Activated T-helper 1 cell treated with anti-CD3 and anti-CD28 coated beads, Interleukin-12 subunit alpha, Interleukin-12 subunit beta, Interleukin-2, Interleukin-4 antibody, amounts not matched to agents 30 ng/mL and 10 ng/mL and 1 ng/mL, durations not matched to agents 14 hours and 24 hours and 36 hours (primary cell): ENCODE measurements at regions not wholly inside any gene's neighbourhood (a gene's known extent, or its start where the extent isn't known, plus 50 kb on each side); places are given as distances from the start of the nearest gene placed in this dataset.

ENCODE experiments used
- DNase-seq: peaks from one replicate; pipeline ENCODE4 v3.0.0; 2021; ENCODE audit warnings: low spot score
- H3K27ac Mint-ChIP-seq: one replicate; pipeline ENCODE4 v1.8.0; 2021; ENCODE audit warnings: mild to moderate bottlenecking, mixed read lengths
- H3K27me3 Mint-ChIP-seq: one replicate; pipeline ENCODE4 v1.8.0; 2022; ENCODE audit warnings: mild to moderate bottlenecking, moderate library complexity, mixed read lengths; ENCODE audit not compliant: insufficient read depth
- H3K36me3 Mint-ChIP-seq: one replicate; pipeline ENCODE4 v1.8.0; 2021; ENCODE audit warnings: low read depth, mixed read lengths
- H3K4me1 Mint-ChIP-seq: one replicate; pipeline ENCODE4 v1.8.0; 2021; ENCODE audit warnings: low read depth, mixed read lengths
- H3K4me3 Mint-ChIP-seq: one replicate; pipeline ENCODE4 v1.8.0; 2021; ENCODE audit warnings: mild to moderate bottlenecking, moderate library complexity, mixed read lengths
- H3K9me3 Mint-ChIP-seq: one replicate; pipeline ENCODE4 v1.8.0; 2021; ENCODE audit warnings: mixed read lengths
- intact Hi-C: fragments of 100-400 bp; cut with micrococcal nuclease; formaldehyde crosslinking; loops from one replicate; pipeline ENCODE4 v1.15.1; 2024

GRCh38 chr4:57575426-57575825 is 465.2 kb upstream of the IGFBP7 start:
- H3K27me3 Mint-ChIP-seq: no peaks in the 10 kb centered on the region
- DNase-seq: no peak
- intact Hi-C loops: no loop called here
- H3K4me3 Mint-ChIP-seq: no peak overlapping the region
- peaks cover 6% of the 10 kb centered on the region for H3K9me3 Mint-ChIP-seq
- no peaks in the 10 kb centered on the region for H3K4me1 Mint-ChIP-seq
- H3K36me3 Mint-ChIP-seq: no peaks in the 10 kb centered on the region
- H3K27ac Mint-ChIP-seq: no peak overlapping the region

- Mint-ChIP-seq H3K27me3 (no peaks in the 10 kb centered on the region), H3K4me1 (no peaks in the 10 kb centered on the region), H3K9me3 (no peaks in the 10 kb centered on the region), H3K36me3 (no peaks in the 10 kb centered on the region), H3K4me3 (no peak overlapping the region), H3K27ac (no peak overlapping the region)
- no peak for DNase-seq
- intact Hi-C loops: no loop called here
Observed at GRCh38 chr4:57554556-57555092, 444.4 kb upstream of the IGFBP7 start.

GRCh38 chr4:57553728-57554127 is 443.5 kb upstream of the IGFBP7 start:
- intact Hi-C loops: no loop called here
- Mint-ChIP-seq H3K36me3 (no peaks in the 10 kb centered on the region), H3K9me3 (no peaks in the 10 kb centered on the region), H3K4me3 (no peak overlapping the region), H3K27me3 (no peaks in the 10 kb centered on the region), H3K27ac (no peak overlapping the region), H3K4me1 (no peaks in the 10 kb centered on the region)
- DNase-seq: no peak

GRCh38 chr4:57550198-57550597 is 440.0 kb upstream of the IGFBP7 start:
- Mint-ChIP-seq H3K9me3 (no peaks in the 10 kb centered on the region), H3K4me3 (no peak overlapping the region), H3K27ac (no peak overlapping the region), H3K27me3 (no peaks in the 10 kb centered on the region), H3K36me3 (no peaks in the 10 kb centered on the region), H3K4me1 (no peaks in the 10 kb centered on the region)
- intact Hi-C loops: no loop called here
- no peak for DNase-seq

- intact Hi-C loops: no loop called here
- Mint-ChIP-seq H3K27ac (no peak overlapping the region), H3K36me3 (no peaks in the 10 kb centered on the region), H3K27me3 (no peaks in the 10 kb centered on the region), H3K4me3 (no peak overlapping the region), H3K9me3 (no peaks in the 10 kb centered on the region), H3K4me1 (no peaks in the 10 kb centered on the region)
- no peak for DNase-seq
Observed at GRCh38 chr4:57548856-57549255, 438.7 kb upstream of the IGFBP7 start.

GRCh38 chr4:57544811-57545654 is 434.8 kb upstream of the IGFBP7 start:
- Mint-ChIP-seq H3K36me3 (no peaks in the 10 kb centered on the region), H3K27me3 (no peaks in the 10 kb centered on the region), H3K4me3 (no peak overlapping the region), H3K27ac (no peak overlapping the region), H3K4me1 (no peaks in the 10 kb centered on the region), H3K9me3 (no peaks in the 10 kb centered on the region)
- intact Hi-C loops: no loop called here
- DNase-seq: no peak

- no peaks in the 10 kb centered on the region for H3K36me3 Mint-ChIP-seq
Observed at GRCh38 chr4:57504797-57505530, 394.8 kb upstream of the IGFBP7 start.

GRCh38 chr4:57504139-57504538 is 394.0 kb upstream of the IGFBP7 start:
- Mint-ChIP-seq H3K27me3 (no peaks in the 10 kb centered on the region), H3K36me3 (no peaks in the 10 kb centered on the region), H3K27ac (no peak overlapping the region), H3K4me3 (no peak overlapping the region), H3K9me3 (peaks cover 5% of the 10 kb centered on the region), H3K4me1 (no peaks in the 10 kb centered on the region)
- intact Hi-C loops: no loop called here
- DNase-seq: no peak

More at GRCh38 chr4:57504797-57505530, 394.8 kb upstream of the IGFBP7 start:
- H3K27ac Mint-ChIP-seq: no peak overlapping the region
- H3K4me3 Mint-ChIP-seq: no peak overlapping the region
- H3K27me3 Mint-ChIP-seq: no peaks in the 10 kb centered on the region
- DNase-seq: no peak
- intact Hi-C loops: no loop called here
- no peaks in the 10 kb centered on the region for H3K9me3 Mint-ChIP-seq
- H3K4me1 Mint-ChIP-seq: no peaks in the 10 kb centered on the region

- no peaks in the 10 kb centered on the region for H3K4me1 Mint-ChIP-seq
- no peak for DNase-seq
- H3K9me3 Mint-ChIP-seq: peaks cover 5% of the 10 kb centered on the region
- intact Hi-C loops: no loop called here
- H3K4me3 Mint-ChIP-seq: no peak overlapping the region
- H3K27ac Mint-ChIP-seq: no peak overlapping the region
- no peaks in the 10 kb centered on the region for H3K36me3 Mint-ChIP-seq
- no peaks in the 10 kb centered on the region for H3K27me3 Mint-ChIP-seq
Observed at GRCh38 chr4:57501720-57502119, 391.5 kb upstream of the IGFBP7 start.

- intact Hi-C loops: no loop called here
- peaks cover 5% of the 10 kb centered on the region for H3K9me3 Mint-ChIP-seq
- H3K36me3 Mint-ChIP-seq: no peaks in the 10 kb centered on the region
- DNase-seq: no peak
- H3K27me3 Mint-ChIP-seq: no peaks in the 10 kb centered on the region
- H3K27ac Mint-ChIP-seq: no peak overlapping the region
- no peaks in the 10 kb centered on the region for H3K4me1 Mint-ChIP-seq
- no peak overlapping the region for H3K4me3 Mint-ChIP-seq
Observed at GRCh38 chr4:57499786-57500185, 389.6 kb upstream of the IGFBP7 start.

GRCh38 chr4:57498251-57498650 is 388.1 kb upstream of the IGFBP7 start:
- no peak for DNase-seq
- intact Hi-C loops: no loop called here
- no peaks in the 10 kb centered on the region for H3K4me1 Mint-ChIP-seq
- H3K4me3 Mint-ChIP-seq: no peak overlapping the region
- H3K9me3 Mint-ChIP-seq: peaks cover 5% of the 10 kb centered on the region
- no peaks in the 10 kb centered on the region for H3K27me3 Mint-ChIP-seq
- H3K36me3 Mint-ChIP-seq: no peaks in the 10 kb centered on the region
- no peak overlapping the region for H3K27ac Mint-ChIP-seq

GRCh38 chr4:57496697-57497471 is 386.7 kb upstream of the IGFBP7 start:
- no peak for DNase-seq
- H3K27ac Mint-ChIP-seq: no peak overlapping the region
- H3K9me3 Mint-ChIP-seq: peaks cover 5% of the 10 kb centered on the region
- H3K4me3 Mint-ChIP-seq: no peak overlapping the region
- no peaks in the 10 kb centered on the region for H3K4me1 Mint-ChIP-seq
- H3K36me3 Mint-ChIP-seq: no peaks in the 10 kb centered on the region
- H3K27me3 Mint-ChIP-seq: no peaks in the 10 kb centered on the region
- intact Hi-C loops: no loop called here

GRCh38 chr4:57494821-57495220 is 384.6 kb upstream of the IGFBP7 start:
- intact Hi-C loops: no loop called here
- Mint-ChIP-seq H3K36me3 (no peaks in the 10 kb centered on the region), H3K4me3 (no peak overlapping the region), H3K27ac (no peak overlapping the region), H3K9me3 (peaks cover 4% of the 10 kb centered on the region), H3K27me3 (no peaks in the 10 kb centered on the region), H3K4me1 (no peaks in the 10 kb centered on the region)
- no peak for DNase-seq
